ENCODE measurements at regions not wholly inside any gene's neighbourhood (a gene's known extent, or its start where the extent isn't known, plus 50 kb on each side); places are given as distances from the start of the nearest gene placed in this dataset.
"Not testable (repeated sequence)": the region's sequence is repeated elsewhere in the genome, so short reads cannot be mapped to it uniquely, and the experiment has no call there.

GRCh38 chr6:84929212-84929611, 164.8 kb upstream of the TBX18 start:
- no peak for DNase-seq (ENCODE audit: low spot score)

- no peak for DNase-seq (ENCODE audit: low spot score)
Measured at GRCh38 chr6:84927551-84927950, 163.2 kb upstream of the TBX18 start.

- no peak for DNase-seq (ENCODE audit: low spot score)
Measured at GRCh38 chr6:84926189-84927155, 162.1 kb upstream of the TBX18 start.

GRCh38 chr6:84921891-84922290, 157.5 kb upstream of the TBX18 start:
- DNase-seq (ENCODE audit: low spot score): no peak

GRCh38 chr6:84920021-84920420, 155.6 kb upstream of the TBX18 start:
- no peak for DNase-seq (ENCODE audit: low spot score)

- DNase-seq (ENCODE audit: low spot score): no peak
Measured at GRCh38 chr6:84916704-84917103, 152.3 kb upstream of the TBX18 start.

- DNase-seq (ENCODE audit: low spot score): no peak
Measured at GRCh38 chr6:84912472-84913322, 148.3 kb upstream of the TBX18 start.

GRCh38 chr6:84910906-84911607, 146.7 kb upstream of the TBX18 start:
- no peak for DNase-seq (ENCODE audit: low spot score)

GRCh38 chr6:84908304-84908904, 144.0 kb upstream of the TBX18 start:
- no peak for DNase-seq (ENCODE audit: low spot score)

GRCh38 chr6:84906514-84906913, 142.1 kb upstream of the TBX18 start:
- DNase-seq (ENCODE audit: low spot score): no peak

GRCh38 chr6:84905823-84906222, 141.4 kb upstream of the TBX18 start:
- DNase-seq (ENCODE audit: low spot score): no peak

- DNase-seq (ENCODE audit: low spot score): no peak
Measured at GRCh38 chr6:84902354-84902928, 138.0 kb upstream of the TBX18 start.

GRCh38 chr6:84897988-84898594, 133.7 kb upstream of the TBX18 start:
- DNase-seq (ENCODE audit: low spot score): peak; percentile 44

- DNase-seq (ENCODE audit: low spot score): no peak
Measured at GRCh38 chr6:84897011-84897410, 132.6 kb upstream of the TBX18 start.

GRCh38 chr6:84892671-84893070, 128.3 kb upstream of the TBX18 start:
- no peak for DNase-seq (ENCODE audit: low spot score)

GRCh38 chr6:84882768-84883766, 118.7 kb upstream of the TBX18 start:
- no peak for DNase-seq (ENCODE audit: low spot score)

- DNase-seq (ENCODE audit: low spot score): not testable (repeated sequence)
Measured at GRCh38 chr6:84879385-84879784, 115.0 kb upstream of the TBX18 start.

- no peak for DNase-seq (ENCODE audit: low spot score)
Measured at GRCh38 chr6:84877515-84878210, 113.3 kb upstream of the TBX18 start.

Data from RKO (cell line).